Transverse colon (tissue), 4 donors: ENCODE measurements at regions not wholly inside any gene's neighbourhood (a gene's known extent, or its start where the extent isn't known, plus 50 kb on each side); places are given as distances from the start of the nearest gene placed in this dataset.

ENCODE experiments used
- DNase-seq: peaks from one replicate; pipeline ENCODE4 v3.0.0-alpha.2; 2019
- H3K27ac ChIP-seq, 4 donors: fragments of 200-600 bp; sonication (generic); 2 replicates each; pipeline ENCODE4 v1.5.1; 2016 to 2018; ENCODE audit warnings: inconsistent platforms in 4 of 4
- H3K27me3 ChIP-seq: fragments of 200-600 bp; sonication (generic); 2 replicates; pipeline ENCODE4 v1.5.1; 2017; ENCODE audit warnings: inconsistent platforms
- H3K36me3 ChIP-seq, 4 donors: fragments of 200-600 bp; sonication (generic); 2 replicates each; pipeline ENCODE4 v1.5.1; 2017 to 2019; ENCODE audit warnings: inconsistent platforms in 4 of 4
- H3K4me1 ChIP-seq, 4 donors: fragments of 200-600 bp; sonication (generic); 2 replicates each; pipeline ENCODE4 v1.5.1; 2017 to 2020; ENCODE audit warnings: inconsistent platforms in 4 of 4
- H3K4me3 ChIP-seq, 4 donors: fragments of 200-600 bp; sonication (generic); 1 replicate in 1 of 4; 2 replicates in 3 of 4; pipeline versions ENCODE4 v1.5.1 to v1.6.1; 2017 to 2019; ENCODE audit warnings: inconsistent platforms in 4 of 4
- H3K9me3 ChIP-seq, 2 donors: fragments of 200-600 bp; sonication (generic); 2 replicates each; pipeline ENCODE4 v1.5.1; 2017 to 2019; ENCODE audit warnings: inconsistent platforms in 2 of 2
- EP300 ChIP-seq: sonication (generic); formaldehyde crosslinking; IDR thresholded peaks from one replicate; pipeline ENCODE4 v1.6.1; 2017; ENCODE audit warnings: antibody characterized with exemption, low read depth
- POLR2A ChIP-seq: fragments of 450-650 bp; IDR thresholded peaks from one replicate; pipeline ENCODE4 v1.6.1; 2016; ENCODE audit warnings: antibody characterized with exemption, mild to moderate bottlenecking, moderate library complexity
- POLR2AphosphoS5 ChIP-seq, 3 donors: sonication (generic); formaldehyde crosslinking; IDR thresholded peaks; one replicate each; pipeline ENCODE4 v1.6.1; 2016; ENCODE audit warnings: antibody characterized with exemption in 3 of 3
- WGBS, 2 donors: methylation state at CpG; one replicate each; pipeline ENCODE4 v1.1.5; 2018; ENCODE audit warnings: low coverage in 1 of 2; 5-methylcytosine and 5-hydroxymethylcytosine counted together
- in situ Hi-C, 4 donors: fragments of 200-750 bp; cut with MboI; loops; one replicate each; pipeline versions ENCODE4 v1.15.0 to v1.15.1; 2017; ENCODE audit warnings: low sequenced_read_pairs in 3 of 4, low pct_ligation_motif_present in 1 of 4, low pct_unique_long_range_greater_than_20kb in 1 of 4
- intact Hi-C: fragments of 100-400 bp; cut with DNase I; formaldehyde crosslinking; loops from one replicate; pipeline ENCODE4 v1.15.1; 2023; ENCODE audit warnings: low total_unique reads
- TF ChIP-seq, protein P1 (sequence below), 5 experiments: fragments of 200-600 bp in 3 of 5; fragments of 450-650 bp in 2 of 5; sonication (generic) in 3 of 5; IDR thresholded peaks; 1 replicate in 2 of 5; 2 replicates in 3 of 5; pipeline ENCODE4 v1.5.1; 2016 to 2017; ENCODE audit warnings: antibody characterized with exemption in 5 of 5, inconsistent platforms in 3 of 5, mild to moderate bottlenecking in 2 of 5, moderate library complexity in 1 of 5

GRCh38 chrX:10818651-10819050 lies 198.3 kb upstream of the MID1 start:
- no peaks in the 10 kb centered on the region for H3K36me3 ChIP-seq
- no peak overlapping the region for H3K4me3 ChIP-seq
- DNase-seq, result no peak
- no peak overlapping the region for H3K27ac ChIP-seq
- peaks cover 0 to 6% (median 0%) of the 10 kb centered on the region in 4 donors for H3K4me1 ChIP-seq
- TF ChIP-seq POLR2AphosphoS5 (IDR thresholded peaks at IDR 0.05) (no peak), EP300 (no peak), POLR2A (no peak)
- TF ChIP-seq, protein P1, sequence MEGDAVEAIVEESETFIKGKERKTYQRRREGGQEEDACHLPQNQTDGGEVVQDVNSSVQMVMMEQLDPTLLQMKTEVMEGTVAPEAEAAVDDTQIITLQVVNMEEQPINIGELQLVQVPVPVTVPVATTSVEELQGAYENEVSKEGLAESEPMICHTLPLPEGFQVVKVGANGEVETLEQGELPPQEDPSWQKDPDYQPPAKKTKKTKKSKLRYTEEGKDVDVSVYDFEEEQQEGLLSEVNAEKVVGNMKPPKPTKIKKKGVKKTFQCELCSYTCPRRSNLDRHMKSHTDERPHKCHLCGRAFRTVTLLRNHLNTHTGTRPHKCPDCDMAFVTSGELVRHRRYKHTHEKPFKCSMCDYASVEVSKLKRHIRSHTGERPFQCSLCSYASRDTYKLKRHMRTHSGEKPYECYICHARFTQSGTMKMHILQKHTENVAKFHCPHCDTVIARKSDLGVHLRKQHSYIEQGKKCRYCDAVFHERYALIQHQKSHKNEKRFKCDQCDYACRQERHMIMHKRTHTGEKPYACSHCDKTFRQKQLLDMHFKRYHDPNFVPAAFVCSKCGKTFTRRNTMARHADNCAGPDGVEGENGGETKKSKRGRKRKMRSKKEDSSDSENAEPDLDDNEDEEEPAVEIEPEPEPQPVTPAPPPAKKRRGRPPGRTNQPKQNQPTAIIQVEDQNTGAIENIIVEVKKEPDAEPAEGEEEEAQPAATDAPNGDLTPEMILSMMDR (IDR thresholded peaks at IDR 0.05), result no peak
- no peaks in the 10 kb centered on the region for H3K9me3 ChIP-seq
- intact Hi-C loops (no loop called here), in situ Hi-C loops (no loop called here)
- H3K27me3 ChIP-seq, result no peaks in the 10 kb centered on the region

DNA sequence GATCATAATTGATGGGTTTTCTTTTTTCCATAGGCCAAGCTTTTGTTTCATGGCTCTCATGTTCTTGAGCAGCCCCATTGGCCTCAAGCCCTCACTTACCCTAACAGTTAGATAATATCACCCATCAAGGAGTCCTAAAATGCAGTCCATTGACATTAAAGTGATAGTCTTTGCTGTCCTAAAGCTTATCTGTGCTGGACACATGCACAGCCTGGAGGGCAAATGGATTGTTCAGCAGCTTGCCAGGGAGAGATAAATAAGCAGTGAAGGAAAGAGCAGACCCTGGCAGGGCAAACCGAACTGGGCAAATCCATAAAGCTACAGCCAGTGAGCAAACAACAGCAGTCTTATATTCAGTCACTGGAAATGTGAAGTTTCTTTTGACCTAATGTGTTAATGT lies 199.6 kb upstream of the MID1 start:
- H3K36me3 ChIP-seq, result no peaks in the 10 kb centered on the region
- 52% methylated on average over 1 of the region's 1 CpG; no CpG with 5 or more reads in 1 of the 2 donors for WGBS, 2 donors
- TF ChIP-seq POLR2A (no peak), POLR2AphosphoS5 (IDR thresholded peaks at IDR 0.05) (no peak), EP300 (no peak)
- TF ChIP-seq, protein P1 (IDR thresholded peaks at IDR 0.05), result no peak
- in situ Hi-C loops (no loop called here), intact Hi-C loops (no loop called here)
- DNase-seq, result no peak
- H3K4me1 ChIP-seq, result peaks cover 0 to 6% (median 0%) of the 10 kb centered on the region in 4 donors
- no peaks in the 10 kb centered on the region for H3K9me3 ChIP-seq
- H3K27me3 ChIP-seq, result no peaks in the 10 kb centered on the region
- H3K4me3 ChIP-seq, result no peak overlapping the region
- no peak overlapping the region for H3K27ac ChIP-seq

DNA sequence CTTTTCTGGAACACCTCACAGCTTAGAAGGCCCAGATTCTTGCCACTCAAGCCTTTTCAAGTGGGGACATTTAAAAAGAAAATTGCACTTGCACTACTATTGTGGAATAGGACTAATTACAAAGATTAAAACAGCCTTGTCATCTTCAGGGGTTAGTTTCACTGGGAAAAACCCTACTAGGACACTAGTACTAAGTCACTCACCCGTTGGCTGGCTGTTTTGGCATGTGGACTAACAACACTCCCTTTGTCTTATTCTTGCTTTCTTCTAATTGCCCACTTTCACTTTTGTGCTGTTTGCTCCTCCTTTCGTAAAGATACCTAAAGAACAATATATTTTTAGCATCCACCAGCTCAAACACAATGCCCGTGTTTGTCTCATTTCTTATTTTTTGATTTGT lies 200.9 kb upstream of the MID1 start:
- Histone ChIP-seq H3K4me3 (no peak overlapping the region), H3K4me1 (peaks cover 0 to 6% (median 0%) of the 10 kb centered on the region in 4 donors), H3K27me3 (no peaks in the 10 kb centered on the region), H3K9me3 (no peaks in the 10 kb centered on the region), H3K27ac (no peak overlapping the region), H3K36me3 (no peaks in the 10 kb centered on the region)
- TF ChIP-seq POLR2A (no peak), POLR2AphosphoS5 (IDR thresholded peaks at IDR 0.05) (no peak), EP300 (no peak)
- TF ChIP-seq, protein P1 (IDR thresholded peaks at IDR 0.05), result no peak
- WGBS, 2 donors, result 37 to 41% methylated on average over 2 to 3 of the region's 3 CpGs
- intact Hi-C loops, result no loop called here
- no peak for DNase-seq
- in situ Hi-C loops, result no loop called here

GRCh38 chrX:10828036-10828435 lies 207.7 kb upstream of the MID1 start:
- Histone ChIP-seq H3K27ac (no peak overlapping the region), H3K36me3 (no peaks in the 10 kb centered on the region), H3K4me3 (no peak overlapping the region), H3K9me3 (no peaks in the 10 kb centered on the region), H3K4me1 (no peaks in the 10 kb centered on the region), H3K27me3 (no peaks in the 10 kb centered on the region)
- TF ChIP-seq, protein P1 (IDR thresholded peaks at IDR 0.05), result no peak
- TF ChIP-seq POLR2A (no peak), POLR2AphosphoS5 (IDR thresholded peaks at IDR 0.05) (no peak), EP300 (no peak)
- intact Hi-C loops, result no loop called here
- DNase-seq, result no peak
- WGBS, 2 donors, result 73 to 83% methylated on average over 3 to 5 of the region's 5 CpGs
- in situ Hi-C loops, result no loop called here
